OCI-LY3 (cell line): ENCODE measurements at regions not wholly inside any gene's neighbourhood (a gene's known extent, or its start where the extent isn't known, plus 50 kb on each side); places are given as distances from the start of the nearest gene placed in this dataset.

Experiments
- CTCF ChIP-seq: fragments of 200-600, 300-600 bp; sonication (generic); IDR thresholded peaks from 2 replicates; pipeline ENCODE4 v1.5.1; 2014; ENCODE audit warnings: antibody characterized with exemption, low read length, low read depth
- EZH2phosphoT487 ChIP-seq: fragments of 200-600 bp; shearing (Covaris generic); IDR thresholded peaks from 2 replicates; pipeline ENCODE4 v1.6.1; 2018; ENCODE audit warnings: antibody characterized with exemption, mixed run types, low read depth

GRCh38 chr4:158376106-158376840, 145.4 kb upstream of the RXFP1 start:
- no peak for TF ChIP-seq CTCF
- no peak for TF ChIP-seq EZH2phosphoT487
